Esophagus muscularis mucosa (tissue), 4 donors: ENCODE measurements at regions not wholly inside any gene's neighbourhood (a gene's known extent, or its start where the extent isn't known, plus 50 kb on each side); places are given as distances from the start of the nearest gene placed in this dataset.

ENCODE experiments used
- DNase-seq: peaks from one replicate; pipeline ENCODE4 v3.0.0-alpha.2; 2017; ENCODE audit errors: extremely low spot score
- H3K27ac ChIP-seq, 4 donors: fragments of 200-600 bp; sonication (generic); replicated peaks in 1 of 4; 1 replicate in 3 of 4; 2 replicates in 1 of 4; pipeline ENCODE4 v1.5.1; 2016 to 2019; ENCODE audit warnings: mild to moderate bottlenecking in 1 of 4
- H3K27me3 ChIP-seq, 4 donors: fragments of 200-600 bp; sonication (generic); one replicate each; pipeline versions ENCODE4 v1.5.1 to v1.6.0; 2016 to 2019
- H3K36me3 ChIP-seq, 4 donors: fragments of 200-600 bp; sonication (generic); one replicate each; pipeline ENCODE4 v1.5.1; 2016 to 2019
- H3K4me1 ChIP-seq, 4 donors: fragments of 200-600 bp; sonication (generic); one replicate each; pipeline ENCODE4 v1.5.1; 2016 to 2019
- H3K4me3 ChIP-seq, 4 donors: fragments of 200-600 bp; sonication (generic); 1 replicate in 2 of 4; 2 replicates in 2 of 4; pipeline ENCODE4 v1.5.1; 2016 to 2019; ENCODE audit warnings: mild to moderate bottlenecking in 4 of 4, moderate library complexity in 1 of 4
- H3K9me3 ChIP-seq, 4 donors: fragments of 200-600 bp; sonication (generic); 1 replicate in 3 of 4; 2 replicates in 1 of 4; pipeline ENCODE4 v1.5.1; 2016 to 2019
- CTCF ChIP-seq, 3 experiments: fragments of 200-600 bp in 2 of 3; fragments of 450-650 bp in 1 of 3; sonication (generic) in 2 of 3; IDR thresholded peaks; one replicate each; pipeline ENCODE4 v1.5.1; 2017 to 2019; ENCODE audit warnings: antibody characterized with exemption in 3 of 3, mild to moderate bottlenecking in 2 of 3, moderate library complexity in 1 of 3
- EP300 ChIP-seq: sonication (generic); formaldehyde crosslinking; IDR thresholded peaks from one replicate; pipeline ENCODE4 v1.6.1; 2017; ENCODE audit warnings: antibody characterized with exemption
- POLR2A ChIP-seq: fragments of 450-650 bp; IDR thresholded peaks from one replicate; pipeline ENCODE4 v1.6.1; 2017; ENCODE audit warnings: antibody characterized with exemption, moderate library complexity, mild to moderate bottlenecking, low read depth
- POLR2AphosphoS5 ChIP-seq, 2 donors: sonication (generic); formaldehyde crosslinking; IDR thresholded peaks; one replicate each; pipeline ENCODE4 v1.6.1; 2017; ENCODE audit warnings: antibody characterized with exemption in 2 of 2
- WGBS: methylation state at CpG from one replicate; pipeline ENCODE4 v1.1.5; 2018; 5-methylcytosine and 5-hydroxymethylcytosine counted together
- intact Hi-C: fragments of 100-400 bp; cut with DNase I; formaldehyde crosslinking; loops from one replicate; pipeline ENCODE4 v1.15.1; 2023

DNA sequence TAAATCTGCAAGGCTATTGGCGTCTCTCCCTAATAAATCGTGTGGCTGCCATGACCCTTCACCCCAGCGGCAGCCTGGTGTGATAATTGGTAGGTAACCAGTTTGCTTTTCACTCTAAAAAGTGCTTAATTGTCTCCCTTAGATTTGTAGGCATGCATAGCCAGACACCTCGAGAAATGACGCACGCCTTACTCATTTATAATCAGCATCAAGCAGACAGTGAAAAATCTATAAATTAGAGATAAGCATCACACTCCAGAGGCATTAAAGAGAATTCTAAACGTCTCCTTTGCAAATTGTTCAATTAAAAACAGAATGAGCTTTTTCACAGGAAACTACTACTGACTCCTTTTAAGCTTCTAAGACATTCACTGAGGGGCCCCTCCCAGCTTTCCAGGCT lies 110.2 kb upstream of the RPS6KA2 start:
- Histone ChIP-seq H3K36me3 (no peaks in the 10 kb centered on the region), H3K9me3 (no peaks in the 10 kb centered on the region), H3K4me3 (no peak overlapping the region), H3K27ac (no peak overlapping the region), H3K4me1 (peaks cover 0 to 25% (median 13%) of the 10 kb centered on the region in 4 donors), H3K27me3 (no peaks in the 10 kb centered on the region)
- DNase-seq: no peak
- TF ChIP-seq CTCF (IDR thresholded peaks at IDR 0.05) (no peak), POLR2A (no peak), EP300 (no peak), POLR2AphosphoS5 (IDR thresholded peaks at IDR 0.05) (no peak)
- 80% methylated on average over 7 of the region's 7 CpGs for WGBS
- intact Hi-C loops: no loop called here

GRCh38 chr6:166736634-166737033 lies 109.6 kb upstream of the RPS6KA2 start:
- no peaks in the 10 kb centered on the region for H3K36me3 ChIP-seq
- peaks cover 0 to 25% (median 13%) of the 10 kb centered on the region in 4 donors for H3K4me1 ChIP-seq
- H3K27ac ChIP-seq: no peak overlapping the region
- 75% methylated on average over 6 of the region's 6 CpGs for WGBS
- no peaks in the 10 kb centered on the region for H3K27me3 ChIP-seq
- H3K4me3 ChIP-seq: no peak overlapping the region
- intact Hi-C loops: no loop called here
- H3K9me3 ChIP-seq: no peaks in the 10 kb centered on the region
- TF ChIP-seq POLR2AphosphoS5 (IDR thresholded peaks at IDR 0.05) (no peak), CTCF (IDR thresholded peaks at IDR 0.05) (no peak), POLR2A (no peak), EP300 (no peak)
- no peak for DNase-seq

DNA sequence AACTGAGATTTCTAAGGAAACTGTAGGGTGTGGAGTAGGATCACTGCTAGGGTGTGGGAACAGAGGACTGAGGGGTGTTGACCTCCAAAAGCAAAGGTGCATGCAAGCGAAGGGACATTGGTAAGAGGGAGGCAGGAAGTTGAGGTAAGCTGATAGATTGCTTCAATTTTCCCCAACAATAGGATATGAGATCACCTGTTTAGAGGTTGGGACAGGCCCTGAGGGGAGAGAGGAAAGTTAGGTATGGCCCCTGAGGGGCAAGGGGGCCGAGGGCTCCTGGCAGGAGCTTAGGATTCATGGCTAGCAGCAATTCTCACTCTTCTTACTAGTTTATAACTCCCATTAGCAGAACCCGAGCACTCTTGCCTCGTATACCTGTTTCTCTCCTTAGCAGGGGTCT lies 106.8 kb upstream of the RPS6KA2 start:
- WGBS: 88% methylated on average over 4 of the region's 4 CpGs
- DNase-seq: no peak
- intact Hi-C loops: no loop called here
- Histone ChIP-seq H3K27ac (no peak overlapping the region), H3K4me1 (peaks cover 0 to 8% (median 2%) of the 10 kb centered on the region in 4 donors), H3K9me3 (no peaks in the 10 kb centered on the region), H3K4me3 (no peak overlapping the region), H3K27me3 (no peaks in the 10 kb centered on the region), H3K36me3 (no peaks in the 10 kb centered on the region)
- TF ChIP-seq POLR2A (no peak), POLR2AphosphoS5 (IDR thresholded peaks at IDR 0.05) (no peak), EP300 (no peak)

DNA sequence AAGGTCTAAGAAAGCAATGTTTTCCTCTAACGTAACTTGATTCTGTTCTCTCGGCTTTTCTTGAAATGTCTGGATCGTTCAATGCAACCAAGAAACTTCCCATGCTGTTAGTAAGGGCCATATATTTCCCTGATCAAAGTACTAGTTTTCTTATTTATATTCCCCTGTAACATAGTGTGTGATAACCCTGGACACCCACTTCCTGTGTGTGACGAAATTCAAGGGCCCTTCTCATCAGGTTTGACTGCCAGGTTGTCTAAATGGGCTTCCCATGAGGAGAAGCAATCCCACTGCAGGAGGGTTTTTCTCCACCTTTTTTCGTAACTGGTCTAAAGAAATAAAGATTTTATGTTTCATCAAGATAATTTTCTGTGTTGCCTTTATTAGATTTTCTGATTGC lies 102.6 kb upstream of the RPS6KA2 start:
- Histone ChIP-seq H3K27me3 (no peaks in the 10 kb centered on the region), H3K27ac (no peak overlapping the region), H3K4me3 (no peak overlapping the region), H3K36me3 (no peaks in the 10 kb centered on the region), H3K9me3 (no peaks in the 10 kb centered on the region), H3K4me1 (no peaks in the 10 kb centered on the region)
- no peak for TF ChIP-seq POLR2A
- no peak for TF ChIP-seq CTCF (IDR thresholded peaks at IDR 0.05)
- TF ChIP-seq POLR2AphosphoS5 (IDR thresholded peaks at IDR 0.05): no peak
- no peak for TF ChIP-seq EP300
- intact Hi-C loops: no loop called here
- no peak for DNase-seq
- 89% methylated on average over 5 of the region's 5 CpGs for WGBS

- Histone ChIP-seq H3K4me1 (no peaks in the 10 kb centered on the region), H3K36me3 (no peaks in the 10 kb centered on the region), H3K27ac (no peak overlapping the region), H3K9me3 (no peaks in the 10 kb centered on the region), H3K4me3 (no peak overlapping the region), H3K27me3 (no peaks in the 10 kb centered on the region)
- 87% methylated on average over 7 of the region's 7 CpGs for WGBS
- no peak for DNase-seq
- TF ChIP-seq EP300: no peak
- TF ChIP-seq POLR2AphosphoS5 (IDR thresholded peaks at IDR 0.05): no peak
- TF ChIP-seq POLR2A: no peak
- TF ChIP-seq CTCF (IDR thresholded peaks at IDR 0.05): no peak
- intact Hi-C loops: no loop called here
Observed at GRCh38 chr6:166728884-166729530, 102.0 kb upstream of the RPS6KA2 start.
